Activated naive CD8-positive, alpha-beta T cell treated with anti-CD3 and anti-CD28 coated beads, Interleukin-2, amount 50 U/mL, for 24 hours (primary cell): ENCODE measurements at regions not wholly inside any gene's neighbourhood (a gene's known extent, or its start where the extent isn't known, plus 50 kb on each side); places are given as distances from the start of the nearest gene placed in this dataset.
"Not testable (repeated sequence)": the region's sequence is repeated elsewhere in the genome, so short reads cannot be mapped to it uniquely, and the experiment has no call there.

Experiments used
- ATAC-seq: fragments of 150-1000 bp; cut with Tn5 transposase; one replicate; pipeline ENCODE4 v1.10.0; 2021
- DNase-seq: peaks from one replicate; pipeline ENCODE4 v3.0.0; 2021
- H3K27ac Mint-ChIP-seq: one replicate; pipeline ENCODE4 v1.8.0; 2021; ENCODE audit warnings: mild to moderate bottlenecking, mixed read lengths
- H3K27me3 Mint-ChIP-seq: one replicate; pipeline ENCODE4 v1.8.0; 2021; ENCODE audit warnings: mixed read lengths
- H3K36me3 Mint-ChIP-seq: one replicate; pipeline ENCODE4 v1.8.0; 2021; ENCODE audit warnings: low read depth, mixed read lengths
- H3K4me1 Mint-ChIP-seq: one replicate; pipeline ENCODE4 v1.8.0; 2021; ENCODE audit warnings: mixed read lengths
- H3K4me3 Mint-ChIP-seq: one replicate; pipeline ENCODE4 v1.8.0; 2021; ENCODE audit warnings: mild to moderate bottlenecking, moderate library complexity, mixed read lengths
- H3K9me3 Mint-ChIP-seq: one replicate; pipeline ENCODE4 v1.8.0; 2021; ENCODE audit warnings: mixed read lengths

GRCh38 chr5:71807909-71808308 lies 88.8 kb downstream of the CARTPT start:
- no peaks in the 10 kb centered on the region for H3K4me1 Mint-ChIP-seq
- no peaks in the 10 kb centered on the region for H3K9me3 Mint-ChIP-seq
- ATAC-seq (no peak), DNase-seq (no peak)
- H3K27ac Mint-ChIP-seq = no peak overlapping the region
- no peak overlapping the region for H3K4me3 Mint-ChIP-seq
- no peaks in the 10 kb centered on the region for H3K36me3 Mint-ChIP-seq
- peaks cover 16% of the 10 kb centered on the region for H3K27me3 Mint-ChIP-seq

GRCh38 chr5:71809446-71809845 lies 90.4 kb downstream of the CARTPT start:
- Mint-ChIP-seq H3K27me3 (peaks cover 16% of the 10 kb centered on the region), H3K36me3 (no peaks in the 10 kb centered on the region), H3K9me3 (no peaks in the 10 kb centered on the region), H3K4me1 (no peaks in the 10 kb centered on the region), H3K4me3 (no peak overlapping the region), H3K27ac (no peak overlapping the region)
- DNase-seq (no peak), ATAC-seq (no peak)

- Mint-ChIP-seq H3K9me3 (no peaks in the 10 kb centered on the region), H3K4me3 (no peak overlapping the region), H3K27me3 (peaks cover 16% of the 10 kb centered on the region), H3K36me3 (no peaks in the 10 kb centered on the region), H3K27ac (no peak overlapping the region), H3K4me1 (no peaks in the 10 kb centered on the region)
- DNase-seq (no peak), ATAC-seq (no peak)
Observed at GRCh38 chr5:71810023-71810422, 90.9 kb downstream of the CARTPT start.

- Mint-ChIP-seq H3K27me3 (peaks cover 12% of the 10 kb centered on the region), H3K36me3 (no peaks in the 10 kb centered on the region), H3K9me3 (no peaks in the 10 kb centered on the region), H3K4me1 (no peaks in the 10 kb centered on the region), H3K4me3 (no peak overlapping the region), H3K27ac (no peak overlapping the region)
- ATAC-seq (no peak), DNase-seq (no peak)
Observed at GRCh38 chr5:71810471-71811195, 91.6 kb downstream of the CARTPT start.

DNA sequence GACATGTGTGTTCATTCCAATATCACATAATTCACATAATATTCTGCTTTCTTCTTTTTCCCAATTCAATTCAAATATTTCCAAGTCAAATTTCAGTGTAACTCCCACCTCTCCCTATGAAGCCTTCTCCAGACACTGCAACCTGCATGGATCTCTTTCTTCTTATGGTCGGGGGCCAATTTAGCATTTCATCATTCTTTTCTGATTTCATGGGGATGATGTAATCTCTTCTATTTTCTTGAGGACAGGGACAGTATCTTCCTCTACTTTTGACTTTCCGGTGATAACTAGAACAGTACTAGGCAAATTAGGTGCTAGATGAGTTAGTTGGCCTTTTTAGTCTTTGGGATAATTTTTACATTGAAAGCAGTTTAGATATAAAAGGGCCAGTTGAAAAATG lies 92.7 kb downstream of the CARTPT start:
- H3K36me3 Mint-ChIP-seq = no peaks in the 10 kb centered on the region
- peaks cover 12% of the 10 kb centered on the region for H3K27me3 Mint-ChIP-seq
- H3K9me3 Mint-ChIP-seq = no peaks in the 10 kb centered on the region

DNA sequence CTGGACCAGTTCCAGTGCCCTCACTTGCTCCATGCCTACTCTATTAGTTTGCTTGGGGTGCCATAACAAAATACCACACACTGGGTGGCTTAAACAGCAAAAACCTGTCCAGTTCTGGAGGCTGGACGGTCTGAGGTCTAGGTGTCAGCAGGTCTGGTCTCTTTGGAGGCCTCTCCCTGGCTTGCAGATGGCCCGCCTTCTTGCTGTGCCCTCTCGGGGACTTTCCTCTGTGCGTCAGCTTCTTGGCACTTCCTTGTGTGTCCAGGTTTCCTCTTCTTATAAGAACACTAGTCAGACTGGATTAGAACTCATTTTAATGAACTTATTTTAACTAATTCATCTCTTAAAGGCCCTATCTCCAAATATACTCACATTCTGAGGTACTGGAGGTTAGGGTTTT lies 97.2 kb downstream of the CARTPT start:
- H3K27me3 Mint-ChIP-seq = no peaks in the 10 kb centered on the region
- peaks cover 7% of the 10 kb centered on the region for H3K9me3 Mint-ChIP-seq
- DNase-seq (no peak), ATAC-seq (no peak)
- H3K27ac Mint-ChIP-seq = no peak overlapping the region
- H3K4me3 Mint-ChIP-seq = no peak overlapping the region
- no peaks in the 10 kb centered on the region for H3K4me1 Mint-ChIP-seq
- H3K36me3 Mint-ChIP-seq = no peaks in the 10 kb centered on the region

More for the DNA sequence above, 92.7 kb downstream of the CARTPT start:
- no peaks in the 10 kb centered on the region for H3K4me1 Mint-ChIP-seq
- no peak for ATAC-seq
- H3K4me3 Mint-ChIP-seq = no peak overlapping the region
- no peak for DNase-seq
- no peak overlapping the region for H3K27ac Mint-ChIP-seq

DNA sequence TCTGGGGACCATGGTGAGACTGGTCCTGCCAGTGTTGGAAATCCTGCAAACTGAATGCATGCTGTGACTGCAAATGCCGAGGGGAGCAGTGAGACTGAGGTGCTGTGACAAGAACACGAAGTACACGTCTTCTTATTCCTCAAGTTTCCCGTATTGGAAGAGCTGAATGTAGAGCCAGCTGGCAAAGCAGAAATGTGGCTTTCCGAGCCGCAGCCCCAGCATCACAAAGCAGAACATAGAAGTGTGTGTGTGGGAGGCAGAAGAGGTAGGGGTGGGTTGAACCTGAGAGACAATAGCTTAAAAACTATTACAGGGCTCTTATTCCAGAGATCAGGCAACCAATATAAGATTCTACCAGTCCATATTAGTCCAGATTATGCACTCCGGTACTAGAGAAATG lies 98.8 kb downstream of the CARTPT start:
- H3K27ac Mint-ChIP-seq = no peak overlapping the region
- H3K4me3 Mint-ChIP-seq = no peak overlapping the region
- H3K36me3 Mint-ChIP-seq = no peaks in the 10 kb centered on the region
- no peak for ATAC-seq
- peaks cover 19% of the 10 kb centered on the region for H3K9me3 Mint-ChIP-seq
- no peaks in the 10 kb centered on the region for H3K4me1 Mint-ChIP-seq
- H3K27me3 Mint-ChIP-seq = no peaks in the 10 kb centered on the region
- DNase-seq = no peak

GRCh38 chr5:71821029-71821428 lies 102.0 kb downstream of the CARTPT start:
- no peak for ATAC-seq
- no peak for DNase-seq
- peaks cover 4% of the 10 kb centered on the region for H3K27me3 Mint-ChIP-seq
- peaks cover 3% of the 10 kb centered on the region for H3K36me3 Mint-ChIP-seq
- H3K4me1 Mint-ChIP-seq = no peaks in the 10 kb centered on the region
- no peak overlapping the region for H3K4me3 Mint-ChIP-seq
- H3K9me3 Mint-ChIP-seq = peaks cover 40% of the 10 kb centered on the region
- no peak overlapping the region for H3K27ac Mint-ChIP-seq

DNA sequence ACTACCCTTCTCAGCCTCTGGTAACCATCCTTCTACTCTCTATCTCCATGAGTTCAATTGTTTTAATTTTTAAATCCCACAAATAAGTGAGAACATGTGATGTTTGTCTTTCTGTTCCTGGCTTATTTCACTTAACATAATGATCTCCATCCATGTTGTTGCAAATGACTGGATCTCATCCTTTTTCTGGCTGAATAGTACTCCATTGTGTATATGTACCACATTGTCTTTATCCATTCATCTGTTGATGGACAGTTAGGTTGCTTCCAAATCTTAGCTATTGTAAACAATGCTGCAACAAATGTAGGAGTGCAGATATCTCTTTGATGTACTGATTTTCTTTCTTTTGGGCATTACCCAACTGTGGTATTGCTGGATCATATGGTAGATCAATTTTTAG lies 103.0 kb downstream of the CARTPT start:
- not testable (repeated sequence) for H3K27ac Mint-ChIP-seq, H3K27me3 Mint-ChIP-seq, ATAC-seq, H3K4me1 Mint-ChIP-seq, H3K36me3 Mint-ChIP-seq, DNase-seq, H3K4me3 Mint-ChIP-seq
- peaks cover 50% of the 10 kb centered on the region for H3K9me3 Mint-ChIP-seq

GRCh38 chr5:71825992-71826391 lies 106.9 kb downstream of the CARTPT start:
- Mint-ChIP-seq H3K27me3 (peaks cover 4% of the 10 kb centered on the region), H3K36me3 (peaks cover 3% of the 10 kb centered on the region), H3K9me3 (peaks cover 54% of the 10 kb centered on the region), H3K4me1 (no peaks in the 10 kb centered on the region), H3K27ac (no peak overlapping the region), H3K4me3 (no peak overlapping the region)
- DNase-seq (no peak), ATAC-seq (no peak)

GRCh38 chr5:71828291-71829040 lies 109.4 kb downstream of the CARTPT start:
- no peak for ATAC-seq
- no peak for DNase-seq

DNA sequence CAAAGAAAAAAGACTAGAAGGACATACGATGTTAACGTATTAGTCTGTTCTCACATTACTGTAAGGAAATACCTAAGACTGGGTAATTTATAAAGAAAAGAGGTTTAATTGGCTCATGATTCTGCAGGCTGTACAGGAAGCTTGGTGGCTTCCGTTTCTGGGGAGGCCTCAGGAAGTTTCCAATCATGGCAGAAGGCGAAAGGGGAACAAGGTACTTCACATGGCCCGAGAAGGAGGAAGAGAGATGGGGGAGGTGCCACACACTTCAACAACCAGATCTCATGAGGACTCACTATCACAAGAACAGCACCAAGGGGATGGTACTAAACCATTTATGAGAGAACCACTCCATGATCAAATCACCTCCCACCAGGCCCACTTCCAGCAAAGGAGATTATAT lies 110.1 kb downstream of the CARTPT start:
- H3K27ac Mint-ChIP-seq = no peak overlapping the region
- no peaks in the 10 kb centered on the region for H3K4me1 Mint-ChIP-seq
- H3K36me3 Mint-ChIP-seq = peaks cover 3% of the 10 kb centered on the region
- ATAC-seq (no peak), DNase-seq (no peak)
- H3K27me3 Mint-ChIP-seq = peaks cover 4% of the 10 kb centered on the region
- peaks cover 28% of the 10 kb centered on the region for H3K9me3 Mint-ChIP-seq
- H3K4me3 Mint-ChIP-seq = no peak overlapping the region

More at GRCh38 chr5:71828291-71829040, 109.4 kb downstream of the CARTPT start:
- Mint-ChIP-seq H3K9me3 (peaks cover 35% of the 10 kb centered on the region), H3K36me3 (peaks cover 3% of the 10 kb centered on the region), H3K27ac (no peak overlapping the region), H3K27me3 (peaks cover 4% of the 10 kb centered on the region), H3K4me1 (no peaks in the 10 kb centered on the region), H3K4me3 (no peak overlapping the region)

DNA sequence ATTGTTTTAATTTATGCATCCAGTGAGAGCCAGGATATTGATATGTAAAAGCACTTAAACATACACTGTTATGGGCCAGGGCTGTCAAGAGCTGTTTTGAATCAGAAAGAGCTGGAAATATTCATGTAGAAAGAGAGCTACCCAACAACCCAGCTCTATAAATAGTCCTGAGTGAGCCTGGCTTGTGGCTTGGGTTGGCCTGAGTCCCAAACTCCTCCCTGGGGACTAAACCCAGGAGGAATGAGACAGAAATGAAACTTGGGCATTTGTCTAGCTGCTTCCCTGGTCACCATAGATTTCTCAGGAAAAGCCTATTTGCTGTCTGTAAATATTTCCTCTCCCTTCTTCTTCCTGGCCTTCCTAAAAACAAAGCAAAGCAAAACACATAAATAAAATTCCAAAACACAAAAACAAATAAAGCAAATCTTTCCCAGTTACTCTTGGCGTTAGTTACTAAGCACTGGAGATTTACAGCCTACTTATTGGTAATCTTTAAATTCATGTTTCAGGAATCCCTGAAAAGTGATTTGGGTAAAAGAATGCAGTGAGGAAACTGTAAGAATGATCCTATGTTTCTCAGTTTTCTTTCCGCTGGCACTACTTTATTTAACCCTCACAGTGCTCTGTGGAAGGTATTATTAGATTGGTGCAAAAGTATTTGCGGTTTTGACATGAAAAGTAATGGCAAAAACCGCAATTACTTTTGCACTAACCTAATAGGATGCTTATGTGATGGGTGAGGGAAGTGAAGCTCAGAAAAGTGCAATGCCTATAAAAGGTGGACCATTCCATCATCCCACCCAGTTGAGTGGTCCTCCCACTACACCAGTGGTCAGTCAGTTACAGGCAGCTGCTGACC lies 111.8 kb downstream of the CARTPT start:
- Mint-ChIP-seq H3K9me3 (peaks cover 19% of the 10 kb centered on the region), H3K27me3 (peaks cover under 1% of the 10 kb centered on the region), H3K4me3 (no peak overlapping the region), H3K36me3 (peaks cover under 1% of the 10 kb centered on the region), H3K4me1 (no peaks in the 10 kb centered on the region), H3K27ac (no peak overlapping the region)
- DNase-seq (no peak), ATAC-seq (no peak)

- no peaks in the 10 kb centered on the region for H3K4me1 Mint-ChIP-seq
- peaks cover 6% of the 10 kb centered on the region for H3K9me3 Mint-ChIP-seq
- ATAC-seq = no peak
- H3K36me3 Mint-ChIP-seq = no peaks in the 10 kb centered on the region
- H3K27ac Mint-ChIP-seq = no peak overlapping the region
- H3K27me3 Mint-ChIP-seq = no peaks in the 10 kb centered on the region
- DNase-seq = no peak
- H3K4me3 Mint-ChIP-seq = no peak overlapping the region
Observed at GRCh38 chr5:71832812-71833715, 114.0 kb downstream of the CARTPT start.
